Fibroblast of skin of scalp (primary cell): ENCODE measurements at regions not wholly inside any gene's neighbourhood (a gene's known extent, or its start where the extent isn't known, plus 50 kb on each side); places are given as distances from the start of the nearest gene placed in this dataset.
"Not testable (repeated sequence)": the region's sequence is repeated elsewhere in the genome, so short reads cannot be mapped to it uniquely, and the experiment has no call there.

Source experiments
- DNase-seq: peaks from one replicate; pipeline ENCODE4 v3.0.0-alpha.2; 2013

GRCh38 chr2:216970359-216970915 lies 110.6 kb upstream of the TNP1 start:
- DNase-seq = no peak

- DNase-seq = no peak
Observed at GRCh38 chr2:216967889-216968288, 108.0 kb upstream of the TNP1 start.

- no peak for DNase-seq
Observed at GRCh38 chr2:216960671-216961268, 100.9 kb upstream of the TNP1 start.

- DNase-seq = no peak
Observed at GRCh38 chr2:216959433-216959832, 99.6 kb upstream of the TNP1 start.

- DNase-seq = no peak
Observed at GRCh38 chr2:216956820-216957493, 97.1 kb upstream of the TNP1 start.

- peak; percentile 41 for DNase-seq
Observed at GRCh38 chr2:216951171-216951570, 91.3 kb upstream of the TNP1 start.

- no peak for DNase-seq
Observed at GRCh38 chr2:216950547-216950946, 90.7 kb upstream of the TNP1 start.

GRCh38 chr2:216949700-216950413 lies 90.0 kb upstream of the TNP1 start:
- DNase-seq = peak; percentile 31

- DNase-seq = no peak
Observed at GRCh38 chr2:216947055-216947454, 87.2 kb upstream of the TNP1 start.

GRCh38 chr2:216944733-216945132 lies 84.9 kb upstream of the TNP1 start:
- DNase-seq = no peak

GRCh38 chr2:216943109-216943508 lies 83.2 kb upstream of the TNP1 start:
- DNase-seq = no peak

GRCh38 chr2:216942465-216942864 lies 82.6 kb upstream of the TNP1 start:
- DNase-seq = no peak

- DNase-seq = no peak
Observed at GRCh38 chr2:216942016-216942415, 82.2 kb upstream of the TNP1 start.

GRCh38 chr2:216936954-216937357 lies 77.1 kb upstream of the TNP1 start:
- no peak for DNase-seq

- no peak for DNase-seq
Observed at GRCh38 chr2:216934623-216935022, 74.8 kb upstream of the TNP1 start.

GRCh38 chr2:216934151-216934550 lies 74.3 kb upstream of the TNP1 start:
- DNase-seq = no peak

GRCh38 chr2:216932863-216933548 lies 73.1 kb upstream of the TNP1 start:
- no peak for DNase-seq

GRCh38 chr2:216932113-216932862 lies 72.4 kb upstream of the TNP1 start:
- no peak for DNase-seq

GRCh38 chr2:216930716-216931115 lies 70.9 kb upstream of the TNP1 start:
- DNase-seq = no peak

GRCh38 chr2:216929338-216929737 lies 69.5 kb upstream of the TNP1 start:
- not testable (repeated sequence) for DNase-seq

- no peak for DNase-seq
Observed at GRCh38 chr2:216927163-216927562, 67.3 kb upstream of the TNP1 start.
